CD14-positive monocyte (primary cell): ENCODE measurements at regions not wholly inside any gene's neighbourhood (a gene's known extent, or its start where the extent isn't known, plus 50 kb on each side); places are given as distances from the start of the nearest gene placed in this dataset.

Experiments used
- DNase-seq, 3 donors: peaks; one replicate each; pipeline ENCODE4 v3.0.0-alpha.2; 2011 to 2022
- H2AFZ ChIP-seq: 2 replicates; pipeline ENCODE4 v1.6.0; 2012; ENCODE audit warnings: mild to moderate bottlenecking, low read depth, low read length, inconsistent platforms; ENCODE audit not compliant: insufficient read depth, poor library complexity, severe bottlenecking
- H3K27ac ChIP-seq, 2 donors: 1 replicate in 1 of 2; 2 replicates in 1 of 2; pipeline ENCODE4 v1.5.1; 2012 to 2013; ENCODE audit warnings: low read length in 2 of 2, control low read depth in 1 of 2, inconsistent platforms in 1 of 2, low read depth in 1 of 2, mild to moderate bottlenecking in 1 of 2
- H3K27me3 ChIP-seq, 2 donors: one replicate each; pipeline versions ENCODE4 v1.6.0 to v1.6.1; 2011 to 2013; ENCODE audit warnings: low read length in 2 of 2; ENCODE audit not compliant: control insufficient read depth in 2 of 2, insufficient read depth in 2 of 2
- H3K36me3 ChIP-seq, 2 donors: replicated peaks in 1 of 2; 1 replicate in 1 of 2; 2 replicates in 1 of 2; pipeline versions ENCODE4 v1.5.1 to v1.6.1; 2012 to 2013; ENCODE audit warnings: low read length in 2 of 2, control low read depth in 1 of 2, inconsistent platforms in 1 of 2, mild to moderate bottlenecking in 1 of 2; ENCODE audit not compliant: insufficient read depth in 2 of 2, control insufficient read depth in 1 of 2
- H3K4me1 ChIP-seq, 2 donors: 1 replicate in 1 of 2; 2 replicates in 1 of 2; pipeline versions ENCODE4 v1.5.1 to v1.6.1; 2012 to 2013; ENCODE audit warnings: low read length in 2 of 2, control low read depth in 1 of 2, inconsistent platforms in 1 of 2, mild to moderate bottlenecking in 1 of 2, moderate library complexity in 1 of 2; ENCODE audit not compliant: insufficient read depth in 2 of 2, control insufficient read depth in 1 of 2
- H3K4me2 ChIP-seq: replicated peaks from 2 replicates; pipeline ENCODE3; 2012; ENCODE audit warnings: low read length, moderate library complexity, mild to moderate bottlenecking; ENCODE audit not compliant: poor library complexity, severe bottlenecking; ENCODE audit errors: extremely low read depth
- H3K4me3 ChIP-seq, 3 experiments: fragments of 200-600 bp in 1 of 3; sonication (generic) in 1 of 3; replicated peaks in 1 of 3; 1 replicate in 2 of 3; 2 replicates in 1 of 3; pipeline ENCODE4 v1.5.1; 2011 to 2013; ENCODE audit warnings: low read length in 3 of 3, mild to moderate bottlenecking in 3 of 3, control low read depth in 2 of 3, low read depth in 2 of 3, inconsistent platforms in 1 of 3, moderate library complexity in 1 of 3
- H3K79me2 ChIP-seq: 2 replicates; pipeline ENCODE4 v1.6.0; 2012; ENCODE audit warnings: mild to moderate bottlenecking, control low read depth, inconsistent platforms, low read length, moderate library complexity; ENCODE audit not compliant: insufficient read depth
- H3K9ac ChIP-seq: 2 replicates; pipeline ENCODE4 v1.6.0; 2017; ENCODE audit warnings: low read length, mild to moderate bottlenecking; ENCODE audit not compliant: insufficient read depth, poor library complexity, severe bottlenecking
- H3K9me3 ChIP-seq, 2 donors: replicated peaks in 1 of 2; 1 replicate in 1 of 2; 2 replicates in 1 of 2; pipeline versions ENCODE4 v1.5.1 to v1.6.1; 2012 to 2013; ENCODE audit warnings: low read length in 2 of 2, control low read depth in 1 of 2; ENCODE audit not compliant: control insufficient read depth in 1 of 2, insufficient read depth in 1 of 2
- H4K20me1 ChIP-seq: 2 replicates; pipeline ENCODE4 v1.6.0; 2012; ENCODE audit warnings: mild to moderate bottlenecking, low read length, control low read depth, moderate library complexity; ENCODE audit not compliant: insufficient read depth
- H3K27ac Mint-ChIP-seq, 7 donors: one replicate each; pipeline ENCODE4 v1.8.0; 2020; ENCODE audit warnings: mild to moderate bottlenecking in 7 of 7, mixed read lengths in 7 of 7, moderate library complexity in 6 of 7, inconsistent platforms in 2 of 7
- H3K27me3 Mint-ChIP-seq, 3 donors: one replicate each; pipeline ENCODE4 v1.8.0; 2021 to 2022; ENCODE audit warnings: low read depth in 3 of 3, mild to moderate bottlenecking in 3 of 3, mixed read lengths in 3 of 3, moderate library complexity in 3 of 3, inconsistent platforms in 1 of 3
- H3K36me3 Mint-ChIP-seq, 2 donors: one replicate each; pipeline ENCODE4 v1.8.0; 2020; ENCODE audit warnings: mixed read lengths in 2 of 2, inconsistent platforms in 1 of 2, mild to moderate bottlenecking in 1 of 2
- H3K4me1 Mint-ChIP-seq: one replicate; pipeline ENCODE4 v1.8.0; 2020; ENCODE audit warnings: mild to moderate bottlenecking, mixed read lengths
- H3K4me3 Mint-ChIP-seq, 2 donors: one replicate each; pipeline ENCODE4 v1.8.0; 2020; ENCODE audit warnings: mild to moderate bottlenecking in 2 of 2, mixed read lengths in 2 of 2, moderate library complexity in 1 of 2
- H3K9me3 Mint-ChIP-seq, 7 donors: one replicate each; pipeline ENCODE4 v1.8.0; 2020 to 2022; ENCODE audit warnings: mixed read lengths in 7 of 7, mild to moderate bottlenecking in 6 of 7, moderate library complexity in 6 of 7, inconsistent platforms in 2 of 7
- CTCF ChIP-seq: fragments of 200-600 bp; IDR thresholded peaks from one replicate; pipeline ENCODE4 v1.8.0; 2022; ENCODE audit warnings: antibody characterized with exemption, mild to moderate bottlenecking
- WGBS: methylation state at CpG from one replicate; pipeline ENCODE4 v1.1.5; 2013; ENCODE audit warnings: missing lambda C conversion rate; ENCODE audit not compliant: insufficient coverage; 5-methylcytosine and 5-hydroxymethylcytosine counted together
- intact Hi-C, 2 donors: fragments of 100-400 bp; cut with micrococcal nuclease; formaldehyde crosslinking; loops; one replicate each; pipeline versions ENCODE4 v1.15.0 to v1.15.1; 2023

DNA sequence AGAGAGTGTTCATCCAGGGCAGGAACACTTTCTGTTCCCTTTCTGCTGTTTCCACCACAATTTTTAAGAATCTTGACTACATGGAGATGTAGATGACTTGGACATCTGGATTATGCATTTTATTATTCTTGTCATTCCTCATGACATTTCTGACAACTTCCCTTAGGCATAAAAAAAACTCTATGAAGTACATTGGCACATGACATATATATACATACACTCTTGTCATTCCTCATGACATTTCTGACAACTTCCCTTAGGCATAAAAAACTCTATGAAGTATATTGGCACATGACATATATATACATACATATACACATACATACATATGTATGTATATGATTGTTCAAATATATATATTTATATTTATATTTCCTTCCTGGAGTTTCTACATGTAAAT is 531.5 kb downstream of the COL12A1 start:
- Histone ChIP-seq H3K9me3 (no peaks in the 10 kb centered on the region), H3K4me1 (no peaks in the 10 kb centered on the region), H3K9ac (no peak overlapping the region), H3K27ac (no peak overlapping the region), H3K79me2 (no peaks in the 10 kb centered on the region), H4K20me1 (no peaks in the 10 kb centered on the region), H3K27me3 (no peaks in the 10 kb centered on the region), H3K4me3 (no peak overlapping the region), H3K4me2 (no peak overlapping the region), H2AFZ (no peak overlapping the region), H3K36me3 (no peaks in the 10 kb centered on the region)
- H3K4me1 Mint-ChIP-seq, result no peaks in the 10 kb centered on the region
- DNase-seq, result no peak
- intact Hi-C loops, result no loop called here
- H3K27ac Mint-ChIP-seq, result no peak overlapping the region
- no peak for TF ChIP-seq CTCF
- H3K4me3 Mint-ChIP-seq, result no peak overlapping the region
- peaks cover 0 to 2% (median 0%) of the 10 kb centered on the region in 3 donors for H3K27me3 Mint-ChIP-seq
- peaks cover 0 to 3% (median 1%) of the 10 kb centered on the region in 7 donors for H3K9me3 Mint-ChIP-seq
- no peaks in the 10 kb centered on the region for H3K36me3 Mint-ChIP-seq

DNA sequence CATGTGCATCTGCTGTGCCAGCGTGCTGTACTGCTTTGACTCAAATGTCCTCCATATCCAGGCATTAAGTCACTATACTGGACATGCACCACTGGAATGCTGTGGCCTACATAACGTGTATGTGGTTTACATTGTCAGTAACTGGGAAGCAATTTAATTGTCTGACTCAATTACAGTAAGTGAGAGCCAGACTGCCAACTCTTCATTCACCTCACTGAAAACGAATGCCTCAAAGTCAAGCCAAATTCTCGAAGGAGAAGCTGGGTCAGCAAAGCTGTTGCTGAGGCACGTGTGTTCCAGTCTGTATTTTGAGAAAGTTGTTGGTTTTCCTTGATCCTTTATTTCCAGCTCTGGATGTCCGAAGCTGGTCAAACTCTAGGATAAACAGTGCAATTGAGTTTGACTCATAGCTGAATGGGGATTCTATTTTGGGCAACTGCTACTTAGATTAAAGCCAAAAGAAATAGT is 534.3 kb downstream of the COL12A1 start:
- H3K4me3 Mint-ChIP-seq, result no peak overlapping the region
- Histone ChIP-seq H3K79me2 (no peaks in the 10 kb centered on the region), H3K4me1 (no peaks in the 10 kb centered on the region), H3K9me3 (no peaks in the 10 kb centered on the region), H3K36me3 (no peaks in the 10 kb centered on the region), H3K27me3 (no peaks in the 10 kb centered on the region), H2AFZ (no peak overlapping the region), H3K4me2 (no peak overlapping the region), H3K4me3 (no peak overlapping the region), H3K27ac (no peak overlapping the region), H3K9ac (no peak overlapping the region), H4K20me1 (no peaks in the 10 kb centered on the region)
- intact Hi-C loops, result no loop called here
- 81% methylated on average over 3 of the region's 6 CpGs for WGBS
- DNase-seq, result no peak
- H3K27ac Mint-ChIP-seq, result no peak overlapping the region
- no peaks in the 10 kb centered on the region for H3K27me3 Mint-ChIP-seq
- TF ChIP-seq CTCF, result no peak
- peaks cover 0 to 6% (median 3%) of the 10 kb centered on the region in 7 donors for H3K9me3 Mint-ChIP-seq
- H3K4me1 Mint-ChIP-seq, result no peaks in the 10 kb centered on the region
- no peaks in the 10 kb centered on the region for H3K36me3 Mint-ChIP-seq
